ENCODE measurements at regions not wholly inside any gene's neighbourhood (a gene's known extent, or its start where the extent isn't known, plus 50 kb on each side); places are given as distances from the start of the nearest gene placed in this dataset.

GRCh38 chr5:6979061-6979460, 265.8 kb downstream of the TENT4A start:
- TF ChIP-seq CTCF (conservative IDR thresholded peaks at IDR 0.05; ENCODE audit: low read depth, low read length) = no peak
- TF ChIP-seq MXI1 (IDR thresholded peaks at IDR 0.05; ENCODE audit: borderline replicate concordance, low read depth, low read length) = no peak
- no peak for TF ChIP-seq SMC3 (IDR thresholded peaks at IDR 0.05; ENCODE audit: low read depth, low read length)
- no peak for TF ChIP-seq BHLHE40 (IDR thresholded peaks at IDR 0.05; ENCODE audit: low read depth, low read length)
- no peak for TF ChIP-seq RAD21 (IDR thresholded peaks at IDR 0.05; ENCODE audit: low read length)
- no peak for TF ChIP-seq ELK1 (IDR thresholded peaks at IDR 0.05; ENCODE audit: borderline replicate concordance, low read depth, low read length)
- TF ChIP-seq POLR2A (IDR thresholded peaks at IDR 0.05; ENCODE audit: low read depth, low read length) = no peak
- TF ChIP-seq MAZ (IDR thresholded peaks at IDR 0.05; ENCODE audit: borderline replicate concordance, low read depth, low read length) = no peak
- TF ChIP-seq, protein P1, sequence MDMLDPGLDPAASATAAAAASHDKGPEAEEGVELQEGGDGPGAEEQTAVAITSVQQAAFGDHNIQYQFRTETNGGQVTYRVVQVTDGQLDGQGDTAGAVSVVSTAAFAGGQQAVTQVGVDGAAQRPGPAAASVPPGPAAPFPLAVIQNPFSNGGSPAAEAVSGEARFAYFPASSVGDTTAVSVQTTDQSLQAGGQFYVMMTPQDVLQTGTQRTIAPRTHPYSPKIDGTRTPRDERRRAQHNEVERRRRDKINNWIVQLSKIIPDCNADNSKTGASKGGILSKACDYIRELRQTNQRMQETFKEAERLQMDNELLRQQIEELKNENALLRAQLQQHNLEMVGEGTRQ (IDR thresholded peaks at IDR 0.05; ENCODE audit: low read depth, low read length) = no peak
- TF ChIP-seq FOS (IDR thresholded peaks at IDR 0.05; ENCODE audit: low read depth, low read length) = no peak

Data from IMR-90 (cell line).